ENCODE measurements at regions not wholly inside any gene's neighbourhood (a gene's known extent, or its start where the extent isn't known, plus 50 kb on each side); places are given as distances from the start of the nearest gene placed in this dataset.
A peak's percentile ranks its signal among the peaks of the same experiment; 100 is the strongest.
"Not testable (repeated sequence)": the region's sequence is repeated elsewhere in the genome, so short reads cannot be mapped to it uniquely, and the experiment has no call there.

GRCh38 chr17:19470530-19471261, 59.7 kb downstream of the RNF112 start:
- H3K4me1 ChIP-seq = peaks cover 0 to 10% (median 0%) of the 10 kb centered on the region in 3 donors
- H3K27me3 ChIP-seq = no peaks in the 10 kb centered on the region
- H3K9me3 ChIP-seq = no peaks in the 10 kb centered on the region
- intact Hi-C loops (cut with DNase I) = no loop called here
- no peak for DNase-seq
- 50 to 62% methylated on average over 23 to 28 of the region's 29 CpGs for WGBS, 2 donors
- H3K36me3 ChIP-seq = no peaks in the 10 kb centered on the region
- H3K27ac ChIP-seq = peak overlapping the region; percentile 61 to 87 (median 78)
- peak overlapping the region in 3 of 4 donors; percentile 19 to 49 (median 30) for H3K4me3 ChIP-seq
- TF ChIP-seq POLR2A (IDR thresholded peaks at IDR 0.05) (no peak), CTCF (IDR thresholded peaks at IDR 0.05) (no peak)

GRCh38 chr17:19474405-19474804, 59.2 kb upstream of the SLC47A1 start:
- H3K9me3 ChIP-seq; DNase-seq; intact Hi-C loops (cut with DNase I); H3K4me1 ChIP-seq; H3K27me3 ChIP-seq; H3K36me3 ChIP-seq; H3K4me3 ChIP-seq; H3K27ac ChIP-seq: not testable (repeated sequence)
- WGBS, 2 donors = 88 to 89% methylated on average over 3 of the region's 3 CpGs

- H3K36me3 ChIP-seq; H3K4me3 ChIP-seq; intact Hi-C loops (cut with DNase I); H3K4me1 ChIP-seq; DNase-seq; H3K27me3 ChIP-seq; H3K9me3 ChIP-seq; H3K27ac ChIP-seq: not testable (repeated sequence)
- 90% methylated on average over 2 of the region's 31 CpGs; no CpG with 5 or more reads in 1 of the 2 donors for WGBS, 2 donors
Measured at GRCh38 chr17:19475800-19476199, 57.9 kb upstream of the SLC47A1 start.

- peaks cover 16 to 47% (median 27%) of the 10 kb centered on the region in 3 donors for H3K4me1 ChIP-seq
- intact Hi-C loops (cut with DNase I) = no loop called here
- H3K36me3 ChIP-seq = no peaks in the 10 kb centered on the region
- no peak for TF ChIP-seq CTCF (IDR thresholded peaks at IDR 0.05)
- no peak for TF ChIP-seq POLR2A (IDR thresholded peaks at IDR 0.05)
- H3K9me3 ChIP-seq = no peaks in the 10 kb centered on the region
- H3K27me3 ChIP-seq = no peaks in the 10 kb centered on the region
- H3K27ac ChIP-seq = peak overlapping the region in 3 of 4 donors; percentile 4 to 65 (median 48)
- H3K4me3 ChIP-seq = no peak overlapping the region
- WGBS, 2 donors = 9 to 33% methylated on average over 1 of the region's 1 CpG
- DNase-seq = no peak
Measured at GRCh38 chr17:19482576-19482975, 51.1 kb upstream of the SLC47A1 start.

Data from esophagus squamous epithelium (tissue), 5 donors.